Progenitor cell of endocrine pancreas (in vitro differentiated cells): ENCODE measurements at regions not wholly inside any gene's neighbourhood (a gene's known extent, or its start where the extent isn't known, plus 50 kb on each side); places are given as distances from the start of the nearest gene placed in this dataset.

ENCODE experiments used
- DNase-seq: peaks from one replicate; pipeline ENCODE4 v3.0.0; 2021; ENCODE audit warnings: low spot score; ENCODE audit not compliant: unreplicated experiment
- H3K27ac Mint-ChIP-seq: 2 replicates; pipeline ENCODE4 v1.8.0; 2021; ENCODE audit warnings: mild to moderate bottlenecking, moderate library complexity, mixed read lengths
- H3K27me3 Mint-ChIP-seq: 2 replicates; pipeline ENCODE4 v1.8.0; 2021; ENCODE audit warnings: mixed read lengths
- H3K36me3 Mint-ChIP-seq: 2 replicates; pipeline ENCODE4 v1.8.0; 2022; ENCODE audit warnings: mixed read lengths; ENCODE audit not compliant: insufficient read depth
- H3K4me1 Mint-ChIP-seq: 2 replicates; pipeline ENCODE4 v1.8.0; 2021; ENCODE audit warnings: low read depth, mixed read lengths
- H3K4me3 Mint-ChIP-seq: 2 replicates; pipeline ENCODE4 v1.8.0; 2021; ENCODE audit warnings: low read depth, mild to moderate bottlenecking, moderate library complexity, mixed read lengths
- H3K9me3 Mint-ChIP-seq: 2 replicates; pipeline ENCODE4 v1.8.0; 2021; ENCODE audit warnings: low read depth, mixed read lengths
- CTCF ChIP-seq: fragments of 200-600 bp; sonication (generic); IDR thresholded peaks from one replicate; pipeline ENCODE4 v1.5.0; 2021; ENCODE audit warnings: antibody characterized with exemption, mild to moderate bottlenecking; ENCODE audit not compliant: unreplicated experiment

GRCh38 chr3:103009609-103010008 lies 574.8 kb downstream of the ZPLD1 start:
- Mint-ChIP-seq H3K4me1 (no peaks in the 10 kb centered on the region), H3K27ac (no peak overlapping the region), H3K36me3 (no peaks in the 10 kb centered on the region), H3K4me3 (no peak overlapping the region), H3K9me3 (peaks cover 7% of the 10 kb centered on the region), H3K27me3 (no peaks in the 10 kb centered on the region)
- no peak for TF ChIP-seq CTCF
- DNase-seq = no peak

DNA sequence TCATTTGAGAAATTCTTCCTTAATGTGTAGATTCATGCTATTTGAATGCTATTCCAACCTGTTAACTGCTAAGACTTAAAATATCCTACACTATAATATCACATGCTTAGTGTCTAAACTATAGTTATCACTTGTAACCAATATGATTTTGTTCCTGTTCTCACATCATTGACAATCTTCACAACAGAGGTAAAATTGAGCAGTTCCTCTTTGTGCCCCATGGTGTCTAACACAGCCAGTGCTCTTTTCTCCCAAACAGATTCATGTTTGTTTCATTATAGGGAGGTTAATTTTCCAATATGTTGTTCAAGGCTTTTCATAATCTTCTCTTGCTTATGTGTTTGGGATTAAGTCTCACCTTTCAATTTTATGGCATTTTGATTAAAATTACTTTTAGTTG lies 591.1 kb downstream of the ZPLD1 start:
- Mint-ChIP-seq H3K4me1 (no peaks in the 10 kb centered on the region), H3K9me3 (no peaks in the 10 kb centered on the region), H3K4me3 (no peak overlapping the region), H3K36me3 (no peaks in the 10 kb centered on the region), H3K27me3 (no peaks in the 10 kb centered on the region), H3K27ac (no peak overlapping the region)
- DNase-seq = no peak
- TF ChIP-seq CTCF = no peak

- no peak overlapping the region for H3K4me3 Mint-ChIP-seq
- no peak for DNase-seq
- H3K4me1 Mint-ChIP-seq = no peaks in the 10 kb centered on the region
- TF ChIP-seq CTCF = no peak
- H3K36me3 Mint-ChIP-seq = no peaks in the 10 kb centered on the region
- H3K27me3 Mint-ChIP-seq = no peaks in the 10 kb centered on the region
- no peak overlapping the region for H3K27ac Mint-ChIP-seq
- H3K9me3 Mint-ChIP-seq = peaks cover 3% of the 10 kb centered on the region
Measured at GRCh38 chr3:103033841-103034240, 599.0 kb downstream of the ZPLD1 start.

GRCh38 chr3:103047640-103048039 lies 612.8 kb downstream of the ZPLD1 start:
- Mint-ChIP-seq H3K4me3 (no peak overlapping the region), H3K9me3 (no peaks in the 10 kb centered on the region), H3K27me3 (no peaks in the 10 kb centered on the region), H3K36me3 (no peaks in the 10 kb centered on the region), H3K4me1 (no peaks in the 10 kb centered on the region), H3K27ac (no peak overlapping the region)
- TF ChIP-seq CTCF = no peak
- DNase-seq = no peak

GRCh38 chr3:103048068-103048722 lies 613.4 kb downstream of the ZPLD1 start:
- no peak overlapping the region for H3K4me3 Mint-ChIP-seq
- TF ChIP-seq CTCF = no peak
- DNase-seq = no peak
- no peaks in the 10 kb centered on the region for H3K9me3 Mint-ChIP-seq
- H3K4me1 Mint-ChIP-seq = no peaks in the 10 kb centered on the region
- no peak overlapping the region for H3K27ac Mint-ChIP-seq
- H3K27me3 Mint-ChIP-seq = no peaks in the 10 kb centered on the region
- no peaks in the 10 kb centered on the region for H3K36me3 Mint-ChIP-seq
